Left cardiac atrium (tissue), 4 donors: ENCODE measurements at regions not wholly inside any gene's neighbourhood (a gene's known extent, or its start where the extent isn't known, plus 50 kb on each side); places are given as distances from the start of the nearest gene placed in this dataset.

ENCODE experiments used
- ATAC-seq, 2 donors: fragments of 200-7000 bp; cut with Tn5 transposase; one replicate each; pipeline ENCODE4 v1.9.1; 2020; ENCODE audit warnings: mild to moderate bottlenecking in 2 of 2, moderate library complexity in 2 of 2
- DNase-seq: peaks from one replicate; pipeline ENCODE4 v3.0.0-alpha.2; 2020
- intact Hi-C, 2 donors: fragments of 100-400 bp; cut with DNase I; formaldehyde crosslinking; loops; one replicate each; pipeline versions ENCODE4 v1.14.1 to v1.15.1; 2022 to 2023
- donor health status: DM: no; HTN: yes; CAD: no.
- donor health status: DM: no; HTN: yes; CAD: no; lungs with severe emphysema.
- donor health status: DM: yes; HTN: yes; CAD: no.
- donor health status: Dilated cardiomyopathy.

DNA sequence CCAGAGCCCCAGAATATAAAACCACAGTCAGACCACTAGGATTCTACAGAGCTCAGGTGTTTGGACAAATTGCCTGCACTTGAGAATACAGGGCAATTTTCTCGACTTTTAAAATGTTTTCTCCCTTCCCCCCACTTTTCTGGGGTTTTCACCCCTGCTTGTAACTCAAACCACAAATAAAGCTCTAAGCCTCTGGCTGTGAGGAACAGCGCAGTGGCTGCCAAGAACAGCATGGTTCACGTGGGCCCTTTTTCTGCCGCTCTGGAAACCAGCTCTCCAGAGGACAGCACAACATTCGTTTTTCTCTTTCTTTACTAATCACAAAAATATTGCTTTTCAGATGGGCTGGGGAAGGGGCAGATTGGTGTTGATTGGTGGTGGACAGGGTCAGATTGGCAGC, 102.2 kb upstream of the JUN start:
- DNase-seq (peak; percentile 60), ATAC-seq (peak; percentile 30 to 67)
- intact Hi-C loops, result no loop called here

DNA sequence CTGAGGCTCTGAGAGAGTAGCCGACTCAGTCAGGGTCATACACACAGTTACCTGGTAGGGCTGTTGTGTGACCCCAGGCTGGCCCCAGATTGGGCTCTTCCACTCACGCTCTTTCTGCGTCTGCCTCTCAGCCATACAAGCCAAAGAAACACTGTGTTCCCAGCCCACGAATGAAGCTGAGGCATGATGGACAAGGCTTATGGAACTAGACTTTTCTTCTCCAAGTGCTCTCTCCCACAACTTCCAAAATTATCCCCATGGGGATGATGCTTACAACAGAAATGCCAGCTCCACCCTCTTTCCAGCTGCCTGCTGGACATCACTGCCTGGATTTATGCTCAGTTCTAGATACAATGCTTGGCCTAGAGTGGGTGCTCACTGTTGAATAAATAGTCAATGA, 102.8 kb upstream of the JUN start:
- DNase-seq, result no peak
- intact Hi-C loops, result no loop called here

DNA sequence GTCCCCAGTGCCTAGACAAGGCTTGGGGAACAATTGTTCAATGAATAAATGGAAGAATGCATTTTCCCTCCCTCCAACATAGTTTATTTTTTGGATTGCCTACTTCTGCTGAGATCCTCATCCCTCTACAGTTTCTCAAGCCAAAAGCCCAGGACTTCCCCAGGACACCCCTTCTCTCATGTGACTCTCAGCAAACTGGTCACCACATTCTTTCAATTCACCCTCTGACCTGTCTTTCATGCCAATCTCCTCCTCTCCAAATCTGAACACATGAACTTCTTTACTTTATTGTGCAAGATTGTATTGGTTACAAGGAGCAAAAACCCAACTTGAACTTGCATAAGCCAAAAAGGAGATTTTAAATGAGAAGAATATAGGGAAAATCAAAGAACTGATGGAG, 103.2 kb upstream of the JUN start:
- no peak for DNase-seq
- ATAC-seq, result peak in 1 of 2 donors; percentile 52
- intact Hi-C loops, result no loop called here

More for the DNA sequence above, 102.8 kb upstream of the JUN start:
- ATAC-seq, result peak in 1 of 2 donors; percentile 48

DNA sequence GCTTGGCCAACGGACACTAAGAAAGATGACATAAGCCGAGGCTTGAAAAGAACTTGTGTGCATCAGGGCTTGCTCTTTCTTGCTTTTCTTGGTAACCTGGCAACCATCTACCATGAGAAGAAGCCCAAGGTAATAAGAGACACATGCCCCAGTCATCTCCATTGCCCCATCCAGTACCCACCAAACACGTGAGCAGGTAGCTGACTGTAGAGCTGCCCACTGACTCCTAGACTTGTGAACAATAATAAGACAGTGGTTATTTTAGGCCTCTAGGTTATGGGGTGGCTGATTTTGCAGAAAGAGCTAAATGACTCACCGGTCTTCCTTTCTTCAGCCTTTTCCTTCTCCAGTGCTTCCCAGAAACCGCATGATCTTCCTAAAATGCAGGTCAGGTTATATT, 105.0 kb upstream of the JUN start:
- ATAC-seq (no peak), DNase-seq (no peak)
- intact Hi-C loops, result no loop called here

DNA sequence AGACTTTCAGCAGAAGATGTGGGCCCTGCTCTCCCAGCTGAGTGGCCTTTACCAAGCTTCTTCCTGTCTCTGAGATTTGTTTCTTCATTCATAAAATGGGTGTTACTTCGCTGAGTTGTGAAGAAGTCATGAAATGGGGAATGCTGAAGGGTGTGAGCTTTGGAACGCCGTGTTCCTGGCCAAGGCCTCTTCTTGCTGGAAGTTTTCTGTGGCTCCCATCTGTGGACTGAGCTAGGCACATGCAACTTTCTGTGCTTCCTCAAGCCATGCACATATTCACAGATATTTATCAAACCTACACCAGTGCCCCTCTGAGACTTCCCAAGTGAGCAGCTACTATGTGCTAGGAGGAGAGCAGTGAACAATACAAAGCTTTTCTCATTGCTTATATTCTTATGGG, 106.3 kb upstream of the JUN start:
- intact Hi-C loops, result no loop called here
- ATAC-seq (no peak), DNase-seq (no peak)

DNA sequence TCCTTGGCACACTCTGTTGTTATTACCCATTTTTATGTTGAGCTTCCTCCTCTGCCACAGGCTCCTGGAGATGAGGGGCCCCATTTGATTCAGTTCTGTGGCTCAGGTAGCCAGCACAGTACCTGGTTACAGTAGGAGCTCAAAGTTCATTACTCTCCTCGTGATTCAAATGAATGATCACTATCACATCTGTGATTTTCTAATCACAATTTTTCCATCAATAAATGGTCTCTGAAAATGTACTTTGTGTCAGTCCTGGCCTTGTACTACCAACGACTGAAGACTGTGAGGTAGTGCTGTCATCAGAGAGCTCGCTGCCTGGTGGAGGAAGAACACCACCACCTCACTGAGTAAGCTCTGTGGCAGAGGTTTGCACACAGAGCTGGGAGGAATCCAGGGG, 106.8 kb upstream of the JUN start:
- intact Hi-C loops, result no loop called here
- ATAC-seq (no peak), DNase-seq (no peak)

DNA sequence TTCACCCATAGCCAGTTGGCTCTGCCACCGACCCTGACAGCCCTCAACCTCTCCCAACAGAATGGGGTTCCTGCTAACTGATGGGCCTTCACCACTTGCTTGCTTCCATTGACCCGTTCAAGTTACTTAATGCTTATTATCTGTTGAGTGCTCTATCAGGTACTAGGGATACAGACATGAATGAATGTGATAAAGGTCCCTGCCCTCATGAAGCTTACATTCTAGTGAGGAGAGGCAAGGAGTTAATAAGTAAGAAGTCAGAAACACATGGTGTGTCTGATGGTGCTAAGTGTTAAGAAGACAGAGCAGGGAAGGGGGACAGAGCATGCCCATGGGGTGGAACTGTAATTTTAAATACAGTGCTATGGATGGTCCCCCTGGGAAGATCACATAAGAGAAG, 107.5 kb upstream of the JUN start:
- no peak for DNase-seq
- intact Hi-C loops, result no loop called here
- ATAC-seq, result no peak

DNA sequence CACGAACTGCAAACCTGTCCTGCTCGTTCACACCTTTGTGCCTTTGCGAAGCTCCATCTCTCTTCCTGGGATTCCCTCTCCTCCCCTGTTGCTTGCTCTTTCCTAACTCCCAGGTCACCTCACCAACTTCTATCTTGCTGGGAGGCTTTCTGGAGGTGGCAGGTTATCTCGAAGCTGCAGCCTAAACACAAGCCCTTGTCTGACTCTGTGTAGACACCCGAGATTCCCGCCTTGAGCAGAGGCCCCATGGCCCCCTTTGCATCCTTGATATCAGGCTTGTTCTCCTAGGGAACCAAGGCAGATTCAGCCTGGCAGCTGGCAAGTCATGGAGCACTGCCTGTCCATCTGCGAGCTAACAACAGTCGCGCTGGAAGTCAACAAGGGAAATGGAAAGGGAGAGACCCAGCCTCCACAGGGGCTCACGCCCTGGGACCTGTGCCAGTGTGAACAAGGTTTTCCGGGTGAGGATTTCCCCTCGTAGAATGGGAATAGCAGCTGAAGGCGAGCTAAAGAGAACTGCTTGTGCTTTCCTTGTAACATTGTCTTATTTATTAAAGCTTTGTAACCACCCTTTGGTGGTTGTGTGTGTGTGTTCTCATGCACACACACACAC, 109.5 kb upstream of the JUN start:
- intact Hi-C loops, result no loop called here
- peak; percentile 82 for DNase-seq
- peak; percentile 45 to 53 for ATAC-seq

DNA sequence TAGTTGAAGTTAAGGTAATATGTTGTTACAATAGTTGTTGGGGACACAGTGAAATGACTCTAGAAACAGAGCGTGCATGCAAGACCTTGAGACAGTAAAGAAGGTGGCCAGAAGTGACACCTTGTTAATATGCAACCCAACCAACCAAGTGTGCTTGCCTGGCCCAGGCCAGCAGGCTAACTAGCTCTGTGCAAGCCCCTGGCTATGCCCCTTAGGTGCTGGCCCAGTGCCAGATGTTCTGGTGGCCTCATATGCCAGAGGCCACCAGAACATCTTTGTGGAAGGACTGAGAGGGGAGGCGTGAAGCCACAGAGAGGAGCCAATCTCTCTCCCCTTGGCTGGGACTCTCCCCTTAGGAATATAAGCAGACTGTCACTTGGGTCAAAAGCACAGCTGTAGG, 111.2 kb upstream of the JUN start:
- no peak for ATAC-seq
- no peak for DNase-seq
- intact Hi-C loops, result no loop called here

DNA sequence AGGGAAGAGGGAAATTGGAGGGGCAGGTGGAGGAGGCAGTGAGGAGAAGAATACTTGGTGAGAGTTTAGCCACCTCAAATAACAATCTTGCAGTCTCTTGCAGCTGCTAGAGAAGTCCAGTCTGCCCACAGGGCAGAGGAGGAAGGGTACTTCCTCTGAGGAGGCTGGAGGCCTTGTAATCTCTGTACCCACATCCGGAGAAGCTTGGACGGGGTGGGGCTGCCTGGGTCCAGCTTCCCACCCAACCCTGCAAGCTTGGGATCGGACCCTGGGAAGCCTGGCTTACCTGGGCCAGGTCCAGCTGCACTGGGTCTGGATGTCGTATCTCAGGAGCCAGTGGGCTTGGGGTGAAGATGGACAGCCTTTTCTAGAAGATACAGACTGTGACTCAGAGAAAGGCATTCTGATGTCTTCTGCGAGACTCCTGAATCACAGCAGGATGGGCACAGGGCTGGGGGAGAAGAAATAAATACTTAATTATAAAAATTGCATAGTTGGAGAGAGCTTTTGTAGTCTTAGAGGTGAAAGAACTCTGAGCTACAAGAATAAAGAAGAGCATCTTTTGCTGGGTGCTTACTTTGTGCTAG, 111.8 kb upstream of the JUN start:
- DNase-seq (no peak), ATAC-seq (peak in 1 of 2 donors; percentile 49)
- intact Hi-C loops, result no loop called here

DNA sequence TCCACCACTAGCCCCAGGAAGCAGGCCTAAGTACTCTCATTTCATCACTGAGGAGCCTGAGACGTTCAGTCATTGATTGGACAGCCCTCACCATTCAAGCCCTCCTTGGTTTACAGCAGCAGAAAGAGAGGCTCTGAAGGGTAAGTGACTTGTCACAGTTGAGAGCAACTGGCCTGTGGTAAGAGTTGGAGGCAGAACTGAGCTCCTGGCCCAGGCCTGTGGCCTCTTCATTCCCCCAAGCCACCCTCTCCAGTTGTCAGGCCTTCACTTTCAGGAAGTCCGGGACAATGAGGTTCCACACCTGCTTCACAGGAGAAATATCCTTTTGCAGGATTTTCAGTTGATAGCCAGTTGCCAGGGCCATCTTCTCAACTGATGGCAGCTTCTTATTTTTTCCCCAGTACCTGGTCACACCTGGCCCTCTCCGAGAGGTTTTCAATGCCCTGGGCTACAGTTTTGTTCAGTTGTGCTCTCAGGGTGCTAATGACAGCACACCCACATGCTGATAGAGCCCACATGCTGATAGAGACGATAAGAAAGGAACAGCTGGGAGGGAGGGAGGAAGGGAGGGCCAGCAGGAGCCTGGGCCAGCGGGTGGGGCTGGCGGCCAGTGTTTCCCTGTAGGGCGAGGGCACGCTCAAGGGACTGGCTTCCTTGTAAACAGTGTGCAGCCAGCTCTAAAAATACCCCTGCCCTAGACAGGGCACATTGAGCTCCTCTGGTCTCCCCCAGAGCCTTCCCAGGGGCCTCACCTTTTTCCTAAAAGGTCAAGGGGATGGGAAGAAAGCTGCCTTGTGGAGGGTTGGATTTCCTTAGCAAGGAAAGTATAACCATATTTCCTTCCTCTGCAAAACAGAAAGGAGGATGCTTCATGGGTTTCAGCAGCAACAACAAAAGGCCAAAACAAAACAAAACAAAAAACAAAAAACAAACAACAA, 112.7 kb upstream of the JUN start:
- DNase-seq (peak; percentile 68), ATAC-seq (peak; percentile 35 to 80)
- intact Hi-C loops, result no loop called here

DNA sequence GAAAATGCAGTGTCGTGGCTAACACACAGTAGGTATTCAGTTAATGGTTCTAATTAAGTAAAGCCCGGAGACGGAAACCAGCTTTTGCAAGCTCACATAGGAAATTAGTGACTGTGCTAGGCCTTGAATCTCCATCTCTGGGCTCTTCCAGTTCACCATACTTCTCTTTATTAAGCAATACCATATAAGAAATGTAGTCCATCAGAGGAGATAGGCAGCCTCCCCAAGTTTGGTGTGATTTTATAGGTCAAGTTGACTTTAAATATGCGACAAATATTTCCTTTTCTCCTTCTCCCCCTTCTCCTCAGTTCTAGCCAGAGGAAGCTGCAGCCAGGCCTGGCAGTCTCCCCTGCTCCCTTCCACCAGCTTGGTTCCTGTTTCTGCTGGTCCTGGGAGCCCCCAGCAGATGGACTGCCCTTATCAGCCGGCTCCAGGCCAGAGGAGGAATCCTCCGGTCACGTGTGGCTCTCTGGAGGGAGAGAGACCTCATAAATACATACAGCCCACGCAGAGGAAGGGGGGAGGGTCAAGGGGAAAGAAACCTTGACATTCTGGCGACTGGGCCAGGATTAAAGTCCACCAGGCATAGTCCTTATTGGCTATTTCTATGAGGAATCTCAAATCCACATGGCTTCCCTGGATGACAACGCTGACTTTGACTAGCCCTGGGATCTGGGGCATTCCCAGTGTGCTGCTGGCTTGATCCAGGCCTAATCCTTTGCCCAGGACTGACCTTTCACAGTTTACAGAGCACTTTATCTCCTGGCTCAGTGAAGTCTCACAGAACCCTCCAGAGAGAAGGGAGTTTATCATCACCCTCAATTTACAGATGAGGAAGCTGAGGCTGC, 115.1 kb upstream of the JUN start:
- intact Hi-C loops, result no loop called here
- DNase-seq, result peak; percentile 63
- ATAC-seq, result peak; percentile 1 to 54

DNA sequence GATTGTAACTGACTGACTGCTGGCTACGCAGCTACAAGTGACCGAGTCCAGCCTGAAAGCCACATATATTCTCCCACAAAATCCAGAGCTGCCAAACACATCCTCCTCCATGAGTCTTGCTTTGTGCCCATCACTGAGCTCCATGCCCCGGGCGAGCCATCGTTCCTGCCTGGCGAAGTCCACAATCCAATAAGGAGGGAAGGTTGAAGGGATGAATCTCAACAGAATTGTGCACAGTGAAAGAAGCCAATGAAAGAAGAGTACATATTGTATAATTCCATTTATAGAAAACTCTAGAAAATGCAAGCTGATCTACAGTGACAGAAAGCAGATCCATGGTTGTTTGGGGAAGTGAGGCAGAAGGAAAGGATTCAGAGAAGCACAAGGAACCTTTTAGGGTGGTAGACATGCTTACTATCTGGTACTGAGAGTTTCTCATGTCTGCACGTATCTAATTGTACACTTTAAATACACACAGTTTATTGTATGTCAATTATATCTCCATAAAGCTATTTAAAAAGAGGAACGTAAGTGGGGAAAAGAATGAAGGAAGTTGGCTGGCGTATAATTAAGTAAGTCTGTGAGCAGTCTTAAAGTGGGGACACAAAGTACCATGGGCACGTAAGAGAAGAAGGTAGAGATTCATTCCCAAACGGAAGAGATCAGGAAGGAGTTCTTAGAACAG, 115.9 kb upstream of the JUN start:
- ATAC-seq (no peak), DNase-seq (no peak)
- intact Hi-C loops, result loop anchor here in 1 of 2 donors (5.0 kb wide), 1 partner anchor 82 kb away; no protein-coding TSS in a partner anchor

DNA sequence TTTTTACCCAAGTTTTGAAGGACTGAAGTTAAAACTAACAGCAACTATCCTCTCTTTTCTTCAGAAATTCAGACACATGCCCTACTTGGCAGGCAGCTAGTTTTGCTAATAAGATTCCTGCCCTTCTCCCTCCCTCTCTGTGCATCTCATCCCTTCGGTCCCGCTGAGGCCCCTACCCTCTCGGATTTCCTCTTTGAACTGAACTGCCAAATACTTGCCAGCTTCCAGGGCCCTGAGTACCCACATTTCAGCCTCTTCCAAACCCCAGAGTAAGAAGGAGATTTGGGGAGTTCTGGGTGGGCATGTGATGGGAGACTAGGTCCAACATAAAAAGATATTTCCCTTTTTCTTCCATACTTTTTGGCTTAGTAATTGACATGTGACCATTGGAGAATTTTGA, 116.5 kb upstream of the JUN start:
- intact Hi-C loops, result loop anchor here in 1 of 2 donors (5.0 kb wide), 1 partner anchor 83 kb away; no protein-coding TSS in a partner anchor
- no peak for DNase-seq
- ATAC-seq, result no peak

DNA sequence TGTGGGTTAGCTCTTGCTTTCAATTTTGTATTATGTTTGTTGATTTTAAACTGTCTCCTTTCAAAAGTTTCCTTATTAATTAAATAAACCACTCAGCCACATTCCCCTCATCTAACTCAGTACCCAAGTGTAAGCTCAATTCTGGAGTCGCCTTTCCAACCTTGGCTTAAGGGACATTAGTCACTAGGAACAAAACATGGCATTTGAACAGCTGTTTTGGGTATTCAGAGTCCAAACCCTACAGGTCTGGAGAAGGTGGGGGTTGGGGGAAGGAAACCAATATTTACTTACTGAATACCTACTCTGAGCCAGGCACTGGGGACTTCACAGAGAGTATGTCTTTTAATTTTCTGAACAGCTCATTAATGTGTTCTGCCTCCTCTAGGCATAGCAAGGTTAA, 117.2 kb upstream of the JUN start:
- intact Hi-C loops, result loop anchor here in 1 of 2 donors (5.0 kb wide), 1 partner anchor 84 kb away; no protein-coding TSS in a partner anchor
- ATAC-seq (no peak), DNase-seq (no peak)

DNA sequence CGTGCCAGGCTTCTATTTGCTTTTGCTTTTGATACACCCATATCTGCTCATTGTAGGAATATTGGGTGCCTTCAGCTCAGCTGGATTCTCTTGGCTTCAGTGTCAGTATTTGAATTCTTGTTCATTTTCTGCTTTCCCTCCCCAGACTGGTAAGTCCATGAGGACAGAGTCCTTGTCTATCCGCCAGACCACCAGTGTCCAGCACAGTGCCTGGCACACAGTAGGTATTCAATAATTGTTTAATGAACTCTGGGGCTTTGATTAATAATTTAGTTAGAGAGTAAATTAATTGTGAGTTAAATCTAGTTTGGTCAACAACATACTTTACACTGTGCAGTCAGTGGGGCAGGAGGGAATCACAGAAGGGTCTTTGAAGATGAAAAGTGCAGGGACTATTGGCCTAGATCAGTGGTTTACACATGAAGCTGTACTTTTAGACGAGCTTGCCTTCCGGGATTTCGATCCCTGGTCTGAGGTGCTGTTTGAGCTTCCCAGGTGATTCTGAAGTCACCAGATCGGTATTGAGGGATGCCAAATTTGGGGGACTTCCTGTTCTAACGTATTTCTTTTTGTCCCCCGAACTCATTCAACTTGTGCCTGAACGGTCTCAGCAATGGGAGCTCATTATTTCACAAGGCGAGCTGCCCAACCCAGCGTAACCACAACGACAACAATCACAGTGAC, 119.1 kb upstream of the JUN start:
- ATAC-seq, result no peak
- intact Hi-C loops, result loop anchor here in 1 of 2 donors (5.0 kb wide), 1 partner anchor 86 kb away; no protein-coding TSS in a partner anchor
- no peak for DNase-seq

DNA sequence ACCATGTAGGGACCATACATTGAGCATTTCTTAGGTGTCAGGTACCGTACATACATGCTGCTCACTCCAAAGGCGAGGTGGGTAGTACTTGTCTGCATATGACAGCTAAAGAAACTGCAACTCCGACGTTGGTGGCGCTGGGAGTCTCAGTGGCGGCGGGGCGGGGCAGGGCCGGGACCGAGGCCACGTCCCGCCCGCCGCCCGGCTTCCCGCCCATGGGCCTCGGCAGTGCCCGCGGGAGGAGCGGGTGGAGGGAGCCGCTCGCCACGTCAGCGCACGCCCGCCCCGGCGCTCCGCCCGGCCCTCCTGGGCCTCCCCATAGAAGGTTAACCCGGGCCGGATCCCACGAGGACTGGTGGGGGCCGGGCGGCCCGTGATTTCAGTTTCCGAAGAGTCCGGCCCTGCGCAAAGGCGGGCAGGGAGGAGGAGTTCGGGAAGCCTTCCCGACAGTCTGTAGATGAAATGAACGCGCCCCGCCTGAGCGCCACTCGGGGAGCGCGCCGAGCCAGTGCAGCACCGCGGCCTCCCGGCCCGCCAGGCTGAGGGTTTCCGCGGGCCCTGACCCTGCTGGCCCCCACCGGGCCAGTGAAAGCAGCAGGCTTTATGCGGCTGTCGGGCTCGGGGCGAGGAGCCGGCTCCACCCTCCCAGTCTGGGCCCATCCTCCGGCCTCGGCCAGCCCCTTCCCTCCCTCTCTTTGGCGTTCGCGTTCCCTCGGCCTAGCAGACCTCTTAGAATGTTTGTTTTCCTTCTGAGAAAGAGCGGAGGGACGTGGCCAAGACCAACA, 119.9 kb upstream of the JUN start:
- ATAC-seq (peak; percentile 94 to 97), DNase-seq (peak; percentile 96)
- intact Hi-C loops, result loop anchor here in 1 of 2 donors (5.0 kb wide), 1 partner anchor 86 kb away; no protein-coding TSS in a partner anchor
